Ascending aorta (tissue), 2 donors: ENCODE measurements at regions not wholly inside any gene's neighbourhood (a gene's known extent, or its start where the extent isn't known, plus 50 kb on each side); places are given as distances from the start of the nearest gene placed in this dataset.
A peak's percentile ranks its signal among the peaks of the same experiment; 100 is the strongest.

Experiments
- DNase-seq, 2 donors: peaks; one replicate each; pipeline ENCODE4 v3.0.0-alpha.2; 2019; ENCODE audit warnings: low spot score in 2 of 2
- H3K27ac ChIP-seq, 2 donors: fragments of 200-600 bp; sonication (generic); one replicate each; pipeline ENCODE4 v1.5.1; 2016 to 2017; ENCODE audit warnings: mild to moderate bottlenecking in 1 of 2
- H3K27me3 ChIP-seq: fragments of 200-600 bp; sonication (generic); one replicate; pipeline ENCODE4 v1.5.1; 2017
- H3K36me3 ChIP-seq, 2 donors: fragments of 200-600 bp; sonication (generic); one replicate each; pipeline ENCODE4 v1.5.1; 2016
- H3K4me1 ChIP-seq, 2 donors: fragments of 200-600 bp; sonication (generic); one replicate each; pipeline ENCODE4 v1.5.1; 2016 to 2017; ENCODE audit warnings: mild to moderate bottlenecking in 1 of 2
- H3K4me3 ChIP-seq, 2 donors: fragments of 200-600 bp; sonication (generic); one replicate each; pipeline ENCODE4 v1.5.1; 2016 to 2017; ENCODE audit warnings: mild to moderate bottlenecking in 1 of 2
- H3K9me3 ChIP-seq, 2 donors: fragments of 200-600 bp; sonication (generic); one replicate each; pipeline ENCODE4 v1.5.1; 2016
- CTCF ChIP-seq, 3 experiments: fragments of 200-600 bp in 2 of 3; fragments of 450-650 bp in 1 of 3; sonication (generic) in 2 of 3; IDR thresholded peaks; one replicate each; pipeline ENCODE4 v1.5.1; 2016 to 2019; ENCODE audit warnings: antibody characterized with exemption in 3 of 3, mild to moderate bottlenecking in 1 of 3, moderate library complexity in 1 of 3
- intact Hi-C: fragments of 100-400 bp; cut with DNase I; formaldehyde crosslinking; loops from one replicate; pipeline ENCODE4 v1.15.1; 2023

DNA sequence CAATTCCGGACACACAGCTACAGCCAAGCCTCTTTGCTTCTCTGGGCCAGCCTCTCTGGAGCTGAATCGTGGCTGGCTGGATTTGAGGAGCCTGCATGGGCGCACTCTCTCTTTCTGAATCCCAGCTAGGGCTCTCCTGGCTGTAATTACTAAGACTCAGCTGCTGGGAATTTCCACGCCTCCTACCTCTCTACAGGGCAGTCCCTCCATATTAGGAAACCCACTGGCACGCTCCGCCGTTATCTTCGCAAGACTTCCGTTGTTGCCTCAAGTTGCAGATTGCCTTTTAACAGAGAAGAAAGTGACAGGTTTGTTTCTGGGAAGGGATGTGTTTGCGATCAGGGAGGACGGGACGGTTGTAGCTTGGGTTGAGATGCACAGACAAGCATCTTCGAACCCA lies 188.4 kb upstream of the NLRP1 start:
- H3K4me1 ChIP-seq: no peaks in the 10 kb centered on the region
- no peak overlapping the region for H3K4me3 ChIP-seq
- intact Hi-C loops: no loop called here
- no peaks in the 10 kb centered on the region for H3K36me3 ChIP-seq
- H3K27me3 ChIP-seq: no peaks in the 10 kb centered on the region
- no peaks in the 10 kb centered on the region for H3K9me3 ChIP-seq
- no peak overlapping the region for H3K27ac ChIP-seq
- TF ChIP-seq CTCF (IDR thresholded peaks at IDR 0.05): no peak
- peak in 1 of 2 donors; percentile 66 for DNase-seq

DNA sequence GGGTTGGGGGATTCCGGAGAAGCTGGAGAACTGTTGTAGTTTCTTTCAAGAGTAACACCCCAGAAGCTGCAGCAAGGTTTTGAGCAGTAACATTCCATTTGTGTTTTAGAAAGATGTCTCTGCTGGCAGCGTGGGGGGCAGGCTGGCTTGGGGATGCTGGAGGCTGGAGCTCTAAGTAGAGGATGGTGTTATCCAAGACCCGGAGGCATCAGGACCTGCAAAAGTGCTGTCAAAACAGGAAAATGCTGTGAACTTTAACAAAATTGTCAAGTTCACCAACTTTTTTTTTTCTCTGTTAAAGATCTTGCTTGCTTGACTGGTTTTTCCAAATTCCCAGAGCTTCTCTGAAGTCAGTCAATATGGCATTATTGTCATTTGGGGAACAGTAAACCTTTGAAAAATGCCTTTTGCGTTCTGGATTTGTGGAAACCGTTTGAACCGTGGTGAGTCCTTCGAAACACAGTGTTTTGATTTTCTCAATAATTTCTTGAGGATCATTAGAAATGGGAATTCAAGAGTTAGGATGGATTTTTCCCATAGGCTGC lies 189.6 kb upstream of the NLRP1 start:
- no peak for TF ChIP-seq CTCF (IDR thresholded peaks at IDR 0.05)
- Histone ChIP-seq H3K27me3 (no peaks in the 10 kb centered on the region), H3K9me3 (no peaks in the 10 kb centered on the region), H3K4me3 (no peak overlapping the region), H3K36me3 (no peaks in the 10 kb centered on the region), H3K4me1 (no peaks in the 10 kb centered on the region), H3K27ac (no peak overlapping the region)
- DNase-seq: no peak
- intact Hi-C loops: no loop called here

DNA sequence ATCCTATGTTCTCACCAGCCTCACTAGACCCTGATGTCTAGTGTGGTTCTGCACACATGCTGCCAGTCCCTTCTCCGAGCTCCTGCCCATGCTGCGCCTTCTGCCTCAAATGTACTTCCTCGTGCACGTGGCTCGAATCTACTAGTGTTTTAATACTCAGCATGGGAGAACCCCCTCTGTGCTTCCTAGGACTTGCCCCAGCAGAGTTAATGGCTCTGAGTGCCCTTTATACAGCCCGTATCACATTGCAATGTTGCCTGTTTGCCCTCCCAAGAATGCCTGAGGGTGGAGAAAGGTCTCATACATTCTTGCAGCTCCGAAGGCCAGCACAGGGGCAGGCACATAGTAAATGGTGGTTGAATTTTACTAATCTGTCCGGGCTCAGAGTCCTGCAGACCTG lies 190.8 kb upstream of the NLRP1 start:
- Histone ChIP-seq H3K36me3 (no peaks in the 10 kb centered on the region), H3K4me3 (no peak overlapping the region), H3K27ac (no peak overlapping the region), H3K4me1 (no peaks in the 10 kb centered on the region), H3K27me3 (no peaks in the 10 kb centered on the region), H3K9me3 (no peaks in the 10 kb centered on the region)
- intact Hi-C loops: no loop called here
- no peak for TF ChIP-seq CTCF (IDR thresholded peaks at IDR 0.05)
- no peak for DNase-seq

DNA sequence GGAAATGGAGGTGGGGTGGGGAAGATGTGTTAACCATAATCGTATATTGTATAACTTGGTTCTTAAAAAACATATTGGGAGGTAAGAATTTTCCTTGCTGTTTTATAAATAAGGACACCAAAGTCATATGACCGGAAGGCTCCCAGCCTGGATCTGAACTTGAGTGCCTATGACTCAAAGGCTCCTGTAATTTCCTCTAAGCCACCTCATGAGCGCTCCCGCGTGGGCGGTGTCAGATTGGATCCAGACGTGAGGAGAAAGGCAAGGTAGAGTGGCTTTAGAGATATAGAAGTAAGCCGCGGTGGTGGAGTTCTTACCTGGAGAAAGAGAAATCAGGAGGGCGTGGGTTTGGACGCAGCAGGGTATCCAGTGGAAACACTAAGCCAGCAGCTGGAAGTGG lies 196.2 kb upstream of the NLRP1 start:
- Histone ChIP-seq H3K4me3 (no peak overlapping the region), H3K4me1 (no peaks in the 10 kb centered on the region), H3K36me3 (no peaks in the 10 kb centered on the region), H3K27me3 (no peaks in the 10 kb centered on the region), H3K27ac (no peak overlapping the region), H3K9me3 (no peaks in the 10 kb centered on the region)
- TF ChIP-seq CTCF (IDR thresholded peaks at IDR 0.05): no peak
- intact Hi-C loops: no loop called here
- DNase-seq: no peak

DNA sequence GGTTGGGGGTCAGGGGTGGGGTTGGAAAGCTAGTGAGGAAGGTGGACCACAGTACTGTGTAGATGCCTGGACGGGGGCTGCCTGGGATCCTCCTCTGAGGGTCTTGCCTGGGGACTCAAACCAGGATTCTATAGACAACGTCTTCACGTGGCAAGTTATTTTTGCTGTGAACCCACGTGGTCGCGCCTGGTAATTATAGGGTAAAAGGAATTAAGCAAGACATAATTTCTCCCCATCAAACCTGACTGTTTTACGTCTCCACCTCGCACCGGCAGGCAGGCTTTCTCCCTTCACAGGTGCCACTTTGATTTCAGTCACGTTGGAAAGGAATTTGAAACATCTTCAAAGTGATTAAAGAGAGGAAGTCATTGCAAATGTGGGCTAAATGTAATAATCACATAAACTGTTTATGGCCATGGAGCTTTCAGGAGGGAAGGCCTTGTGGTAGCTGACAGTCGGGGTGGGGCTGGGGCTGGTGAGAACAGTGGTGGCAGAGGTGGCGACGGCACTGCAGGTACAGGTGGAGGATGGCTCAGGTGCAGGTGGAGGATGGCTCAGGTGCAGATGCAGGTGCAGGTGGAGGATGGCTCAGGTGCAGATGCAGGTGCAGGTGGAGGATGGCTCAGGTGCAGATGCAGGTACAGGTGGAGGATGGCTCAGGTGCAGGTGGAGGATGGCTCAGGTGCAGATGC lies 197.1 kb upstream of the NLRP1 start:
- no peak for DNase-seq
- H3K36me3 ChIP-seq: no peaks in the 10 kb centered on the region
- H3K4me1 ChIP-seq: no peaks in the 10 kb centered on the region
- intact Hi-C loops: no loop called here
- no peak for TF ChIP-seq CTCF (IDR thresholded peaks at IDR 0.05)
- no peak overlapping the region for H3K4me3 ChIP-seq
- no peak overlapping the region for H3K27ac ChIP-seq
- no peaks in the 10 kb centered on the region for H3K9me3 ChIP-seq
- H3K27me3 ChIP-seq: no peaks in the 10 kb centered on the region
